GM12872 (cell line): ENCODE measurements at regions not wholly inside any gene's neighbourhood (a gene's known extent, or its start where the extent isn't known, plus 50 kb on each side); places are given as distances from the start of the nearest gene placed in this dataset.

ENCODE experiments used
- TF ChIP-seq, protein P1 (sequence below): IDR thresholded peaks from 3 replicates; pipeline ENCODE4 v1.5.1; 2011; ENCODE audit warnings: low read depth, mild to moderate bottlenecking, low read length, moderate library complexity; ENCODE audit not compliant: insufficient read depth

DNA sequence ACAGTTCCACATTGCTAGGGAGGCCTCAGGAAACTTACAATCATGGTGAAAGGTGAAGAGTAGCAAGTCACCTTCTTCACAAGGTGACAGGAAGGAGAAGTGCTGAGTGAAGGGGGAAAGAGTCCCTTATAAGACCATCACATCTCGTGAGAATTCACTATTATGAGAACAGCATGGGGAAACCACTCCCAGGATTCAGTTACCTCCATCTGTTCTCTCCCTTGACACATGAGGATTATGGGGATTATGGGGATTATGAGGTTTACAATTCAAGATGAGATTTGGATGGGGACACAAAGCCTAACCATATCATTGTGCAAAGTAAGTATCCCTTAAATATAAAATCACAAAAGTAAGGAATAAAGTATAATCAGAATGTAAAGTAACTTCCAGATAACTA lies 375.9 kb upstream of the NAALADL2 start:
- TF ChIP-seq, protein P1, sequence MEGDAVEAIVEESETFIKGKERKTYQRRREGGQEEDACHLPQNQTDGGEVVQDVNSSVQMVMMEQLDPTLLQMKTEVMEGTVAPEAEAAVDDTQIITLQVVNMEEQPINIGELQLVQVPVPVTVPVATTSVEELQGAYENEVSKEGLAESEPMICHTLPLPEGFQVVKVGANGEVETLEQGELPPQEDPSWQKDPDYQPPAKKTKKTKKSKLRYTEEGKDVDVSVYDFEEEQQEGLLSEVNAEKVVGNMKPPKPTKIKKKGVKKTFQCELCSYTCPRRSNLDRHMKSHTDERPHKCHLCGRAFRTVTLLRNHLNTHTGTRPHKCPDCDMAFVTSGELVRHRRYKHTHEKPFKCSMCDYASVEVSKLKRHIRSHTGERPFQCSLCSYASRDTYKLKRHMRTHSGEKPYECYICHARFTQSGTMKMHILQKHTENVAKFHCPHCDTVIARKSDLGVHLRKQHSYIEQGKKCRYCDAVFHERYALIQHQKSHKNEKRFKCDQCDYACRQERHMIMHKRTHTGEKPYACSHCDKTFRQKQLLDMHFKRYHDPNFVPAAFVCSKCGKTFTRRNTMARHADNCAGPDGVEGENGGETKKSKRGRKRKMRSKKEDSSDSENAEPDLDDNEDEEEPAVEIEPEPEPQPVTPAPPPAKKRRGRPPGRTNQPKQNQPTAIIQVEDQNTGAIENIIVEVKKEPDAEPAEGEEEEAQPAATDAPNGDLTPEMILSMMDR: no peak

DNA sequence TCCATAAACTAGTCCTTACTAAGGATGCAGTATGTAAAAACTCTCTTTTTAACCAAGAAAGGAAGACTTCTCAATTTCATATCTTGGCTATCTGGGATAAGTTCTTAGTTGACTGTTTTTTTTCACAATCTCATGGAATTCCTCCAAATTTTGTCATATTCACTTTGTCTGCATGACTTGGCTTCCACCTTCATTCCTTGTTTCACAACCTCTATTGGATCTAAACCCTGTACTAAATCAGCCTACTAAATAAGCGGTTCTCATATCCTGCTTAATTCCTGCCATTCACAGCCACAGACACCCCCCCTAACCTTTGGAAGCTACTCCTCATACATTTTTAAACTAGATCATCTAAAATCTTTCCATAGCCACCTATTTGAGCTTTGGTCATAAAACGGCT lies 370.6 kb upstream of the NAALADL2 start:
- TF ChIP-seq, protein P1: no peak

DNA sequence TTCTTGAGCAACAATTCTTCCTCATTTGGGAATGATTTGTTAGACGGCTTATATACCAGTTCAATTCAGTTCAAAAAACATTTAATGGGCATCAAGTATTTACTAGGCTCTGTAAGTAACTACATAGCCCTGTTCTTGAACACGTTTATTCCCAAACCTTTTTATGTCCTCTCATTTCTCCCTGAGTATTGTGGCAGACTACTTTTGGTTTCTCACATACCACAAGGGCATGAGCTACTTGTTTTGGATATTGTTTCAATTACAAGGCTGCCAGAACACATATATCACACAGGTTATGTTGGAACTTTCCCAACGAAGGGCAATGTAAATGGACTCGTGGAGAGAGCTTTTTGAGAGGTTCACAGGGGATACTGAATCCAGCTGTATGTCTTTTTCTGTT lies 363.8 kb upstream of the NAALADL2 start:
- TF ChIP-seq, protein P1: no peak

DNA sequence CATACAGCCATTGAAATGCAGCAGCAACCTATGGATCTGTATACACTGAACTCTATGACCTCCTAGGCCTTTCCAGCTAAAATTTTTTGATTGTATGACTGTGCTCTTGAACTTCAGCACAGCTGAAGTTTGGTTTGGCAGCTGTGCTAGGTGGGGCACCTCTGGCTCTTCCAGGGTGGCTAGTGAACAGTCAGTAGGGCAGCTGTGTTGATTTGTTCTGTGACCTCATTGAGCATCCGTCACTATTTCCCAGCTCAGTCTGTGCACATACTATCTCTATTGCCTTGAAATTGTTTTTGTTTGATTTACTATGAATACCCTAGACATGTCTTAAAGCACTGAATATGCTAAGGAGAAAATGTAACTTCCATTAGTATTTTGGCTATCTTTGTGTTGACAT lies 363.2 kb upstream of the NAALADL2 start:
- TF ChIP-seq, protein P1: no peak

DNA sequence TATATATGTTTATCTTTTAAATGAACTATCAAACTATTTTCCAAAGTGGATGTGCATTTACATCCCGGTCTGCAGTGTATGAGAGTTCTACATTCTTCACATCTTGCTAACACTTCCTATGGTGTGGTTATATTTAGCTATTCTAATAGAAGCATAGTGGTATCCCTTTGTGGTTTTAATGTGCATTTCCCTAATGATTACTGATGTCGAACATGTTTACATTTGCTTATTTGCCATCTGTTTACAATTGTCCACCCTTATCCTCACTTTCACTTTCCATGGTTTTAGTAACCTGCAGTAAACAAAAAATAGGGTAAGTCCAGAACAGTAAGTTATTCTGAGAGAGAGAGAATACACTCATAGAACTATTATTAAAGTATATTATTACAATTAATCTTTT lies 360.5 kb upstream of the NAALADL2 start:
- TF ChIP-seq, protein P1: no peak

DNA sequence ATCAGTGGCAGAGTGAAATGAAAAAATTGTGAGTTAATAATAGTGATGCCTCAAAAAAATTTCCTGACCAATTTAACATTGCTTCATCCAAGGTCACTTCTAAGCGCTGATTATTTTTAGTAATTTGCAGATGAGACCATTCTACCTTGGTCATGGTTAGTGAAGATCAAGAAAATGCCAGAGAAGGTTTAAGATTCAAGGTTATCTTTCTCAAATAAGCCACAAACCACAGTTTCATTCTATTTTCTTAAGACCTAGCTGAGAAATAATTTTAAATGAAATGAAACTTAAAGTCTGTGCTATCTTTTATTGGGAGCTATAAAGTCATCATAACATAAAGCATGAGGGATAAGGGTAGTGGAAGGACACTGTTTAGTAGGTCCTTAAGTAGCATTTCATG lies 353.9 kb upstream of the NAALADL2 start:
- TF ChIP-seq, protein P1: no peak

DNA sequence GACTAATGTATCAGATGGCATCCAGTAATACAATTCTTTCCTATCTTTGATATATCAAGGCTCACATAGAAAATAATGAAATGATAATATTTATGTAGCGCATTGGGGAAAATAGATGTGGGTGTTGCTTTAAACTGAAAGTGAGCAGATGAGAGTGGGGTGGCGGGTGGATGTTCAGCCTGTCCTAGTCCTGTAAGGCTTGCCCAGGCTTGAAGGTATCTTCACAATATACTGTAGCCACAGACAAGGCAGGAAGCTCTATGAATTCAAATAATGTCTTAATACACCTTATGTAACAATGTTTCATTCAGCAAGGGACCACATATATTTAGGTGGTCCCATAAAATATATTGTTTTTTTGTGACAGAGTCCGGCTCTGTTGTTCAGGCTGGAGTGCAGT lies 334.9 kb upstream of the NAALADL2 start:
- TF ChIP-seq, protein P1: no peak

DNA sequence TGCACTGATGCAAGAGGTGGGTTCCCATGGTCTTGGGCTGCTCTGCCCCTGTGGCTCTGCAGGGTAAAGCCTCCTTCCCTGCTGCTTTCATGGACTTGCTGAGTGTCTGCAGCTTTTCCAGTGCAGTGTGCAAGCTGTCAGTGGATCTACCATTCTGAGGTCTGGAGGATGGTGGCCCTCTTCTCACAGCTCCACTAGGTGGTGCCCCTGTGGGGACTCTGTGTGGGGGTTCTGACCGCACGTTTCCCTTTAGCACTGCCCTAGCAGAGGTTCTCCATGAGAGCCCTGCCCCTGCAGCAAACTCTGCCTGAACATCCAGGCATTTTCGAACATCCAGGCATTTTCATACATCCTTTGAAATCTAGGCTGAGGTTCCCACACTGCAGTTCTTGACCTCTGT lies 329.8 kb upstream of the NAALADL2 start:
- TF ChIP-seq, protein P1: no peak
